ENCODE measurements at regions not wholly inside any gene's neighbourhood (a gene's known extent, or its start where the extent isn't known, plus 50 kb on each side); places are given as distances from the start of the nearest gene placed in this dataset.

- DNase-seq: peak; percentile 40 to 82 (median 74)
Observed at GRCh38 chr6:134739299-134740026, 210.4 kb downstream of the ALDH8A1 start.

- DNase-seq: peak in 2 of 3 donors; percentile 39 to 62
Observed at GRCh38 chr6:134738211-134738885, 211.6 kb downstream of the ALDH8A1 start.

- peak; percentile 52 to 74 (median 72) for DNase-seq
Observed at GRCh38 chr6:134735461-134735860, 214.4 kb downstream of the ALDH8A1 start.

GRCh38 chr6:134734312-134734869, 215.5 kb downstream of the ALDH8A1 start:
- DNase-seq: no peak

- peak; percentile 79 to 91 (median 88) for DNase-seq
Observed at GRCh38 chr6:134733801-134734200, 216.1 kb downstream of the ALDH8A1 start.

- peak in 1 of 3 donors; percentile 27 for DNase-seq
Observed at GRCh38 chr6:134732763-134733162, 217.1 kb downstream of the ALDH8A1 start.

- peak in 1 of 3 donors; percentile 1 for DNase-seq
Observed at GRCh38 chr6:134731615-134732014, 218.3 kb downstream of the ALDH8A1 start.

GRCh38 chr6:134730013-134730412, 219.9 kb downstream of the ALDH8A1 start:
- peak in 1 of 3 donors; percentile 10 for DNase-seq

GRCh38 chr6:134729561-134729960, 220.3 kb downstream of the ALDH8A1 start:
- peak in 1 of 3 donors; percentile 18 for DNase-seq

- DNase-seq: peak in 1 of 3 donors; percentile 44
Observed at GRCh38 chr6:134727081-134727480, 222.8 kb downstream of the ALDH8A1 start.

GRCh38 chr6:134725590-134725989, 224.3 kb downstream of the ALDH8A1 start:
- peak in 1 of 3 donors; percentile 11 for DNase-seq

GRCh38 chr6:134724771-134725340, 225.0 kb downstream of the ALDH8A1 start:
- peak; percentile 54 to 73 (median 67) for DNase-seq

- DNase-seq: peak; percentile 78 to 91 (median 86)
Observed at GRCh38 chr6:134723081-134723871, 226.6 kb downstream of the ALDH8A1 start.

- no peak for DNase-seq
Observed at GRCh38 chr6:134722200-134722870, 227.6 kb downstream of the ALDH8A1 start.

- DNase-seq: no peak
Observed at GRCh38 chr6:134721060-134721405, 228.9 kb downstream of the ALDH8A1 start.

GRCh38 chr6:134720353-134721059, 229.4 kb downstream of the ALDH8A1 start:
- peak; percentile 84 to 96 (median 92) for DNase-seq

GRCh38 chr6:134719911-134720310, 230.0 kb downstream of the ALDH8A1 start:
- DNase-seq: peak in 2 of 3 donors; percentile 34 to 68

- peak; percentile 49 to 88 (median 72) for DNase-seq
Observed at GRCh38 chr6:134719286-134719685, 230.6 kb downstream of the ALDH8A1 start.

- peak in 2 of 3 donors; percentile 26 to 65 for DNase-seq
Observed at GRCh38 chr6:134714679-134715078, 235.2 kb downstream of the ALDH8A1 start.

GRCh38 chr6:134714113-134714512, 235.8 kb downstream of the ALDH8A1 start:
- DNase-seq: peak in 2 of 3 donors; percentile 22 to 45

- DNase-seq: peak in 2 of 3 donors; percentile 54 to 57
Observed at GRCh38 chr6:134712311-134712710, 237.6 kb downstream of the ALDH8A1 start.

Data from suppressor macrophage treated with lipopolysaccharide for 1 hour (primary cell).